H1 (cell line): ENCODE measurements at regions not wholly inside any gene's neighbourhood (a gene's known extent, or its start where the extent isn't known, plus 50 kb on each side); places are given as distances from the start of the nearest gene placed in this dataset.

Source experiments
- CTCF ChIA-PET: fragments of 300-600 bp; sonication (Branson Sonifier 250); formaldehyde crosslinking; loops from one replicate; lab custom pipeline; 2021; ENCODE audit not compliant: partially characterized antibody; lab: Charles Lee
- POLR2A ChIA-PET: fragments of 300-600 bp; sonication (Branson Sonifier 250); formaldehyde crosslinking; loops from one replicate; lab custom pipeline; 2021; ENCODE audit warnings: inconsistent platforms; ENCODE audit not compliant: partially characterized antibody; lab: Charles Lee
- DNase-seq, 2 experiments: peaks; one replicate each; pipeline versions ENCODE4 v3.0.0 to v3.0.0-alpha.2; 2010 to 2022; ENCODE audit warnings: low spot score in 2 of 2, low read depth in 1 of 2, mixed read lengths in 1 of 2
- FAIRE-seq: peaks from 2 replicates; lab custom pipeline; 2011; peaks lifted over from hg19 to GRCh38; lab: Jason Lieb, UNC
- H2AFZ ChIP-seq: 2 replicates; pipeline ENCODE4 v1.8.1; 2012; ENCODE audit warnings: low read length, inconsistent platforms
- H2AK5ac ChIP-seq: 2 replicates; pipeline ENCODE4 v1.6.1; 2013; ENCODE audit warnings: low read depth, low read length
- H2BK120ac ChIP-seq: replicated peaks from 2 replicates; pipeline ENCODE3; 2013; ENCODE audit warnings: low read depth, low read length, inconsistent platforms
- H2BK12ac ChIP-seq: 2 replicates; pipeline ENCODE4 v1.6.1; 2013; ENCODE audit warnings: low read depth, low read length
- H2BK15ac ChIP-seq: 2 replicates; pipeline ENCODE4 v1.6.1; 2013; ENCODE audit warnings: low read length
- H2BK20ac ChIP-seq: 2 replicates; pipeline ENCODE4 v1.6.1; 2013; ENCODE audit warnings: low read length
- H2BK5ac ChIP-seq: 2 replicates; pipeline ENCODE4 v1.6.1; 2013; ENCODE audit warnings: low read depth, low read length
- H3K14ac ChIP-seq: 2 replicates; pipeline ENCODE4 v1.6.1; 2013; ENCODE audit warnings: inconsistent platforms; ENCODE audit not compliant: insufficient read length
- H3K18ac ChIP-seq: 2 replicates; pipeline ENCODE4 v1.6.1; 2013; ENCODE audit warnings: low read length; ENCODE audit errors: extremely low read depth
- H3K23ac ChIP-seq: 2 replicates; pipeline ENCODE4 v1.6.1; 2013; ENCODE audit warnings: inconsistent platforms; ENCODE audit not compliant: insufficient read length
- H3K23me2 ChIP-seq: 2 replicates; pipeline ENCODE4 v1.6.1; 2013; ENCODE audit warnings: low read depth, low read length
- H3K27ac ChIP-seq: 2 replicates; pipeline ENCODE4 v1.6.1; 2011; ENCODE audit warnings: low read depth, low read length, inconsistent platforms
- H3K27me3 ChIP-seq, 4 experiments: replicated peaks in 1 of 4; 1 replicate in 1 of 4; 2 replicates in 3 of 4; pipeline versions ENCODE4 v1.6.1 to v1.8.1; 2011 to 2013; ENCODE audit warnings: low read length in 3 of 4, mild to moderate bottlenecking in 3 of 4, inconsistent platforms in 2 of 4, mixed read lengths in 2 of 4, moderate library complexity in 1 of 4; ENCODE audit not compliant: control insufficient read depth in 3 of 4, insufficient read depth in 3 of 4; ENCODE audit errors: extremely low read depth in 1 of 4
- H3K36me3 ChIP-seq, 4 experiments: 2 replicates each; pipeline versions ENCODE4 v1.6.1 to v1.8.1; 2011 to 2013; ENCODE audit warnings: mild to moderate bottlenecking in 4 of 4, low read length in 3 of 4, moderate library complexity in 2 of 4, control low read depth in 1 of 4, inconsistent platforms in 1 of 4; ENCODE audit not compliant: insufficient read depth in 4 of 4, control insufficient read depth in 2 of 4
- H3K4ac ChIP-seq: replicated peaks from 2 replicates; pipeline ENCODE3; 2013; ENCODE audit warnings: low read length, low read depth, mixed read lengths, inconsistent platforms; ENCODE audit not compliant: insufficient read length
- H3K4me1 ChIP-seq, 4 experiments: replicated peaks in 1 of 4; 1 replicate in 1 of 4; 2 replicates in 3 of 4; pipeline versions ENCODE4 v1.6.1 to v1.8.1; 2011 to 2013; ENCODE audit warnings: low read length in 3 of 4, inconsistent platforms in 2 of 4, mixed read lengths in 1 of 4; ENCODE audit not compliant: insufficient read depth in 4 of 4, control insufficient read depth in 3 of 4
- H3K4me2 ChIP-seq, 2 experiments: 2 replicates each; pipeline versions ENCODE4 v1.6.1 to v1.8.1; 2011 to 2013; ENCODE audit warnings: low read depth in 2 of 2, low read length in 2 of 2, control low read depth in 1 of 2, inconsistent platforms in 1 of 2, mild to moderate bottlenecking in 1 of 2; ENCODE audit not compliant: insufficient read depth in 1 of 2
- H3K4me3 ChIP-seq, 4 experiments: fragments of 200-600, 300-600 bp in 1 of 4; sonication (generic), shearing (Covaris generic), sonication (Bioruptor Twin) in 1 of 4; 2 replicates each; pipeline versions ENCODE4 v1.5.1 to v1.8.1; 2011 to 2016; ENCODE audit warnings: low read length in 4 of 4, low read depth in 3 of 4, control low read depth in 2 of 4, inconsistent platforms in 2 of 4, mild to moderate bottlenecking in 2 of 4, mixed read lengths in 1 of 4, moderate library complexity in 1 of 4; ENCODE audit not compliant: insufficient read depth in 2 of 4; ENCODE audit errors: extremely low read depth in 1 of 4
- H3K56ac ChIP-seq: replicated peaks from 2 replicates; pipeline ENCODE3; 2013; ENCODE audit warnings: low read depth, mild to moderate bottlenecking, mixed read lengths, low read length, inconsistent platforms; ENCODE audit not compliant: insufficient read length
- H3K79me1 ChIP-seq: 2 replicates; pipeline ENCODE4 v1.6.1; 2013; ENCODE audit warnings: low read depth, low read length, control low read depth
- H3K79me2 ChIP-seq, 2 experiments: 2 replicates each; pipeline versions ENCODE4 v1.6.1 to v1.8.1; 2012 to 2013; ENCODE audit warnings: low read length in 2 of 2, mild to moderate bottlenecking in 2 of 2, inconsistent platforms in 1 of 2; ENCODE audit not compliant: insufficient read depth in 2 of 2, control insufficient read depth in 1 of 2
- H3K9ac ChIP-seq, 4 experiments: replicated peaks in 1 of 4; 1 replicate in 1 of 4; 2 replicates in 3 of 4; pipeline versions ENCODE4 v1.6.1 to v1.8.1; 2011 to 2013; ENCODE audit warnings: low read depth in 3 of 4, low read length in 3 of 4, control low read depth in 2 of 4, mild to moderate bottlenecking in 2 of 4, moderate library complexity in 2 of 4, inconsistent platforms in 1 of 4; ENCODE audit errors: extremely low read depth in 1 of 4
- H3K9me3 ChIP-seq, 2 experiments: 2 replicates each; pipeline versions ENCODE4 v1.6.1 to v1.8.1; 2012 to 2013; ENCODE audit warnings: mild to moderate bottlenecking in 2 of 2, moderate library complexity in 2 of 2, control low read depth in 1 of 2, inconsistent platforms in 1 of 2, low read depth in 1 of 2, low read length in 1 of 2, mixed read lengths in 1 of 2; ENCODE audit not compliant: insufficient read depth in 2 of 2
- H4K20me1 ChIP-seq, 2 experiments: replicated peaks in 1 of 2; 2 replicates each; pipeline versions ENCODE3 to v1.8.1; 2011 to 2013; ENCODE audit warnings: inconsistent platforms in 2 of 2, low read length in 2 of 2, mild to moderate bottlenecking in 1 of 2; ENCODE audit not compliant: insufficient read depth in 2 of 2, control insufficient read depth in 1 of 2
- H4K5ac ChIP-seq: 2 replicates; pipeline ENCODE4 v1.6.1; 2013; ENCODE audit warnings: low read length, low read depth, mixed read lengths, inconsistent platforms; ENCODE audit not compliant: insufficient read length
- H4K8ac ChIP-seq: 2 replicates; pipeline ENCODE4 v1.8.0; 2013; ENCODE audit warnings: mild to moderate bottlenecking, moderate library complexity, low read length, inconsistent platforms; ENCODE audit not compliant: insufficient read depth; ENCODE audit errors: extremely low read depth
- H4K91ac ChIP-seq: replicated peaks from 2 replicates; pipeline ENCODE3; 2013; ENCODE audit warnings: low read length, mixed read lengths, inconsistent platforms; ENCODE audit not compliant: insufficient read length
- BACH1 ChIP-seq: IDR thresholded peaks from 2 replicates; pipeline ENCODE4 v1.6.1; 2012; ENCODE audit warnings: low read length, improper control_type of control experiment
- JUN ChIP-seq: IDR thresholded peaks from 2 replicates; pipeline ENCODE4 v1.6.1; 2011; ENCODE audit warnings: low read depth, mild to moderate bottlenecking, improper control_type of control experiment, low read length
- POLR2A ChIP-seq, 2 experiments: IDR thresholded peaks; 1 replicate in 1 of 2; 2 replicates in 1 of 2; pipeline ENCODE4 v1.6.1; 2011; ENCODE audit warnings: low read depth in 2 of 2, low read length in 2 of 2, mild to moderate bottlenecking in 2 of 2; ENCODE audit errors: control extremely low read depth in 1 of 2
- POLR2AphosphoS5 ChIP-seq: IDR thresholded peaks from 2 replicates; pipeline ENCODE4 v1.6.1; 2011; ENCODE audit warnings: low read depth, low read length
- RAD21 ChIP-seq, 2 experiments: IDR thresholded peaks in 1 of 2; conservative IDR thresholded peaks in 1 of 2; 2 replicates each; pipeline ENCODE4 v1.6.1; 2011; ENCODE audit warnings: low read depth in 2 of 2, low read length in 2 of 2, improper control_type of control experiment in 1 of 2, inconsistent platforms in 1 of 2, mild to moderate bottlenecking in 1 of 2, moderate library complexity in 1 of 2
- WGBS, 2 experiments: shearing (Covaris generic) in 1 of 2; methylation state at CpG; one replicate each; pipeline versions ENCODE4 v1.1.6 to v1.1.7; 2013 to 2015; ENCODE audit warnings: low lambda C conversion rate in 2 of 2, mixed read lengths in 2 of 2, inconsistent platforms in 1 of 2, low coverage in 1 of 2, missing lambda C conversion rate in 1 of 2; ENCODE audit not compliant: insufficient replicate concordance in 2 of 2, insufficient coverage in 1 of 2, insufficient read length in 1 of 2; ENCODE audit errors: extremely low coverage in 1 of 2, missing lambda C conversion rate in 1 of 2; 5-methylcytosine and 5-hydroxymethylcytosine counted together

DNA sequence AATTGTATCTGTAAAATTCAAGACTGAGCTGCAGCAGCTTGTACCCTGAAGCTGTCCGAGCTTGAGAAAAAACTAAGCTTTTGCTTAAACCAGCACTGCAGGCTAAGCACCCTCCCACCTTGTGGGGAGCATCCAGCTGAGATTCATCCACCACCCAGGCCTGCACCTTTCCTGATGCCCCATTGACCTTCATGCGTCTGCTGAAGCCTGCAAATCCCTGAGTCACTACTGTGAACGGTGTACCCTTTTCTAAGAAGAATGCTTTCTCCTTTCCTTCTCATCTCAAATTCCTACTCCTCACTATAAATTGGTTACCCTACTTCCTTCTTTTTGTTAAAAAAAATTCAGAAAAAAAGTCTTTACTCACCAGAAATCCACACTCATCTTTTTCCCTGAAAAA lies 90.9 kb upstream of the RGS18 start:
- H3K27ac ChIP-seq: no peak overlapping the region
- no peaks in the 10 kb centered on the region for H3K79me1 ChIP-seq
- H3K4me3 ChIP-seq: no peak overlapping the region
- no peak overlapping the region for H2BK12ac ChIP-seq
- H3K4ac ChIP-seq: no peak overlapping the region
- no peak overlapping the region for H4K5ac ChIP-seq
- CTCF ChIA-PET: interaction anchor here (0.6 kb wide), 1 partner anchor 741 kb away, joined by 3 read pairs; no protein-coding TSS in a partner anchor
- no peak overlapping the region for H3K14ac ChIP-seq
- no peak for TF ChIP-seq JUN
- 0 out of 2 replicates have a peak, but pooled peaks have one; percentile 25 for TF ChIP-seq BACH1
- TF ChIP-seq POLR2A (IDR thresholded peaks at IDR 0.05; ENCODE audit: control extremely low read depth in 1 of 2, low read depth in 2 of 2, low read length in 2 of 2): no peak
- TF ChIP-seq POLR2AphosphoS5: no peak
- no peak for TF ChIP-seq RAD21 (IDR thresholded peaks at IDR 0.05 in 1 of 2, conservative IDR thresholded peaks at IDR 0.05 in 1 of 2; ENCODE audit: low read depth in 2 of 2, low read length in 2 of 2)
- H3K4me2 ChIP-seq: no peak overlapping the region
- H4K8ac ChIP-seq: no peak overlapping the region
- H4K20me1 ChIP-seq: no peaks in the 10 kb centered on the region
- peak overlapping the region; percentile 95; the same call in 1 of the 2 replicates for H2AFZ ChIP-seq
- H2BK5ac ChIP-seq: no peak overlapping the region; the same call in 1 of the 2 replicates
- no peak overlapping the region for H3K56ac ChIP-seq
- no peak for DNase-seq
- H2AK5ac ChIP-seq: no peak overlapping the region
- H3K4me1 ChIP-seq: 0 out of 7 replicates have a peak, but pooled peaks cover 0 to 1% (median 0%) of the 10 kb centered on the region in 4 experiments
- H3K79me2 ChIP-seq: no peaks in the 10 kb centered on the region
- H3K18ac ChIP-seq: no peak overlapping the region
- H2BK20ac ChIP-seq: no peak overlapping the region
- no peak overlapping the region for H4K91ac ChIP-seq
- POLR2A ChIA-PET: no interaction called here
- H3K9ac ChIP-seq: no peak overlapping the region
- no peaks in the 10 kb centered on the region for H3K23me2 ChIP-seq
- H3K9me3 ChIP-seq: no peaks in the 10 kb centered on the region
- no peak overlapping the region for H2BK120ac ChIP-seq
- H3K27me3 ChIP-seq: no peaks in the 10 kb centered on the region
- H2BK15ac ChIP-seq: 0 out of 2 replicates have a peak overlapping the region, but pooled peaks have one; percentile 18
- 81% methylated on average over 3 of the region's 3 CpGs; no CpG with 5 or more reads in 1 of the 2 experiments for WGBS, 2 experiments
- no peaks in the 10 kb centered on the region for H3K36me3 ChIP-seq
- FAIRE-seq: no peak
- H3K23ac ChIP-seq: no peak overlapping the region
